ENCODE measurements at regions not wholly inside any gene's neighbourhood (a gene's known extent, or its start where the extent isn't known, plus 50 kb on each side); places are given as distances from the start of the nearest gene placed in this dataset.

- Histone ChIP-seq H3K4me2 (ENCODE audit: low read length) (no peak overlapping the region), H3K36me3 (replicated peaks; ENCODE audit: low read depth, low read length) (no peaks in the 10 kb centered on the region), H3K79me2 (ENCODE audit: low read length) (no peaks in the 10 kb centered on the region), H3K4me1 (ENCODE audit: low read length) (no peaks in the 10 kb centered on the region), H3K9me3 (ENCODE audit: insufficient read depth, low read length) (no peaks in the 10 kb centered on the region), H3K27me3 (ENCODE audit: low read depth, low read length) (no peaks in the 10 kb centered on the region), H3K4me3 (ENCODE audit: low read length) (no peak overlapping the region), H3K27ac (ENCODE audit: low read length) (no peak overlapping the region), H4K20me1 (ENCODE audit: insufficient read depth, low read length) (no peaks in the 10 kb centered on the region), H3K9ac (ENCODE audit: low read length) (no peak overlapping the region), H2AFZ (ENCODE audit: low read depth, low read length) (no peak overlapping the region)
- TF ChIP-seq CTCF (IDR thresholded peaks at IDR 0.05; ENCODE audit: low read depth, low read length) (no peak), EZH2phosphoT487 (IDR thresholded peaks at IDR 0.05; ENCODE audit: low read depth) (no peak)
Observed at GRCh38 chr5:118778941-118779340, 209.4 kb downstream of the DTWD2 start.

GRCh38 chr5:118777189-118777736 is 211.1 kb downstream of the DTWD2 start:
- no peaks in the 10 kb centered on the region for H3K36me3 ChIP-seq (replicated peaks; ENCODE audit: low read depth, low read length)
- H3K4me2 ChIP-seq (ENCODE audit: low read length) = no peak overlapping the region
- no peak for TF ChIP-seq EZH2phosphoT487 (IDR thresholded peaks at IDR 0.05; ENCODE audit: low read depth)
- no peak for TF ChIP-seq CTCF (IDR thresholded peaks at IDR 0.05; ENCODE audit: low read depth, low read length)
- H3K27me3 ChIP-seq (ENCODE audit: low read depth, low read length) = no peaks in the 10 kb centered on the region
- no peaks in the 10 kb centered on the region for H3K9me3 ChIP-seq (ENCODE audit: insufficient read depth, low read length)
- H2AFZ ChIP-seq (ENCODE audit: low read depth, low read length) = no peak overlapping the region
- H3K4me3 ChIP-seq (ENCODE audit: low read length) = no peak overlapping the region
- no peaks in the 10 kb centered on the region for H3K79me2 ChIP-seq (ENCODE audit: low read length)
- no peak overlapping the region for H3K27ac ChIP-seq (ENCODE audit: low read length)
- no peaks in the 10 kb centered on the region for H4K20me1 ChIP-seq (ENCODE audit: insufficient read depth, low read length)
- no peak overlapping the region for H3K9ac ChIP-seq (ENCODE audit: low read length)
- no peaks in the 10 kb centered on the region for H3K4me1 ChIP-seq (ENCODE audit: low read length)

GRCh38 chr5:118776755-118777154 is 211.6 kb downstream of the DTWD2 start:
- H3K36me3 ChIP-seq (replicated peaks; ENCODE audit: low read depth, low read length) = no peaks in the 10 kb centered on the region
- H3K9me3 ChIP-seq (ENCODE audit: insufficient read depth, low read length) = no peaks in the 10 kb centered on the region
- no peaks in the 10 kb centered on the region for H4K20me1 ChIP-seq (ENCODE audit: insufficient read depth, low read length)
- no peaks in the 10 kb centered on the region for H3K79me2 ChIP-seq (ENCODE audit: low read length)
- no peak overlapping the region for H2AFZ ChIP-seq (ENCODE audit: low read depth, low read length)
- no peak overlapping the region for H3K4me3 ChIP-seq (ENCODE audit: low read length)
- no peak overlapping the region for H3K9ac ChIP-seq (ENCODE audit: low read length)
- no peaks in the 10 kb centered on the region for H3K27me3 ChIP-seq (ENCODE audit: low read depth, low read length)
- no peaks in the 10 kb centered on the region for H3K4me1 ChIP-seq (ENCODE audit: low read length)
- TF ChIP-seq CTCF (IDR thresholded peaks at IDR 0.05; ENCODE audit: low read depth, low read length) = no peak
- TF ChIP-seq EZH2phosphoT487 (IDR thresholded peaks at IDR 0.05; ENCODE audit: low read depth) = no peak
- no peak overlapping the region for H3K4me2 ChIP-seq (ENCODE audit: low read length)
- no peak overlapping the region for H3K27ac ChIP-seq (ENCODE audit: low read length)

GRCh38 chr5:118775790-118776499 is 212.4 kb downstream of the DTWD2 start:
- H2AFZ ChIP-seq (ENCODE audit: low read depth, low read length) = no peak overlapping the region
- no peaks in the 10 kb centered on the region for H3K36me3 ChIP-seq (replicated peaks; ENCODE audit: low read depth, low read length)
- no peaks in the 10 kb centered on the region for H3K9me3 ChIP-seq (ENCODE audit: insufficient read depth, low read length)
- no peak overlapping the region for H3K4me2 ChIP-seq (ENCODE audit: low read length)
- no peaks in the 10 kb centered on the region for H3K4me1 ChIP-seq (ENCODE audit: low read length)
- no peak overlapping the region for H3K4me3 ChIP-seq (ENCODE audit: low read length)
- H3K27me3 ChIP-seq (ENCODE audit: low read depth, low read length) = no peaks in the 10 kb centered on the region
- H3K79me2 ChIP-seq (ENCODE audit: low read length) = no peaks in the 10 kb centered on the region
- TF ChIP-seq CTCF (IDR thresholded peaks at IDR 0.05; ENCODE audit: low read depth, low read length) (no peak), EZH2phosphoT487 (IDR thresholded peaks at IDR 0.05; ENCODE audit: low read depth) (no peak)
- no peak overlapping the region for H3K27ac ChIP-seq (ENCODE audit: low read length)
- H4K20me1 ChIP-seq (ENCODE audit: insufficient read depth, low read length) = no peaks in the 10 kb centered on the region
- no peak overlapping the region for H3K9ac ChIP-seq (ENCODE audit: low read length)

All from OCI-LY3 (cell line).